Ishikawa (cell line): ENCODE measurements at regions not wholly inside any gene's neighbourhood (a gene's known extent, or its start where the extent isn't known, plus 50 kb on each side); places are given as distances from the start of the nearest gene placed in this dataset.

ENCODE experiments used
- CEBPB ChIP-seq: IDR thresholded peaks from 2 replicates; pipeline ENCODE4 v1.6.1; 2012
- EGR1 ChIP-seq: IDR thresholded peaks from 2 replicates; pipeline ENCODE4 v1.6.1; 2012
- EP300 ChIP-seq: IDR thresholded peaks from 2 replicates; pipeline ENCODE4 v1.6.1; 2012; ENCODE audit warnings: borderline replicate concordance
- FOXM1 ChIP-seq: IDR thresholded peaks from 2 replicates; pipeline ENCODE4 v1.6.1; 2012; ENCODE audit warnings: low read depth, borderline replicate concordance
- RAD21 ChIP-seq: IDR thresholded peaks from 2 replicates; pipeline ENCODE4 v1.6.1; 2012; ENCODE audit warnings: low read depth
- TAF1 ChIP-seq: IDR thresholded peaks from 2 replicates; pipeline ENCODE4 v1.6.1; 2012; ENCODE audit warnings: low read depth, mild to moderate bottlenecking
- TCF12 ChIP-seq: IDR thresholded peaks from 2 replicates; pipeline ENCODE4 v1.6.1; 2012; ENCODE audit warnings: low read depth
- TEAD4 ChIP-seq: IDR thresholded peaks from 2 replicates; pipeline ENCODE4 v1.6.1; 2012
- YY1 ChIP-seq: IDR thresholded peaks from 2 replicates; pipeline ENCODE4 v1.6.1; 2012; ENCODE audit warnings: low read depth
- ZBTB7A ChIP-seq: IDR thresholded peaks from 2 replicates; pipeline ENCODE4 v1.6.1; 2012; ENCODE audit warnings: low read depth
- TF ChIP-seq, protein P1 (sequence below): IDR thresholded peaks from 2 replicates; pipeline ENCODE4 v1.6.1; 2012
- TF ChIP-seq, protein P2 (sequence below): IDR thresholded peaks from 2 replicates; pipeline ENCODE4 v1.6.1; 2012; ENCODE audit warnings: low read depth, mild to moderate bottlenecking
- TF ChIP-seq, protein P3 (sequence below): IDR thresholded peaks from 2 replicates; pipeline ENCODE4 v1.6.1; 2012

DNA sequence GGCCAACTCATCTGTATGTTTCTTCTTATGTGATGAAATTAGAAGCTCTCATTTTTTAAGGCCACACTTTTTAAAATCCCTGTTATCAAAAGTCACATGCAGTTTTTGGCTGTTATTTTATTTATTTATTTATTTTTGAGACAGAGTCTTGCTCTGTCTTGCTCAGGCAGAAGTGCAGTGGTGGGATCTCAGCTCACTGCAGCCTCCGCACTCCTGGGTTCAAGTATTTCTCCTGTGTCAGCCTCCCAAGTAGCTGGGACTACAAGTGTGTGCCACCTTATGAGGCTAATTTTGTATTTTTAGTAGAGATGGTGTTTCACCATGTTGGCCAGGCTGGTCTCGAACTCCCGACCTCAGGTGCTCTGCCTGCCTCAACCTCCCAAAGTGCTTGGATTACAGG, 1434.5 kb downstream of the LRFN5 start:
- TF ChIP-seq YY1 (no peak), RAD21 (no peak), EP300 (no peak), TEAD4 (no peak), CEBPB (no peak), EGR1 (no peak), ZBTB7A (no peak), TCF12 (no peak), TAF1 (no peak), FOXM1 (no peak)
- TF ChIP-seq, protein P1, sequence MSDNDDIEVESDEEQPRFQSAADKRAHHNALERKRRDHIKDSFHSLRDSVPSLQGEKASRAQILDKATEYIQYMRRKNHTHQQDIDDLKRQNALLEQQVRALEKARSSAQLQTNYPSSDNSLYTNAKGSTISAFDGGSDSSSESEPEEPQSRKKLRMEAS, result no peak
- TF ChIP-seq, protein P2, sequence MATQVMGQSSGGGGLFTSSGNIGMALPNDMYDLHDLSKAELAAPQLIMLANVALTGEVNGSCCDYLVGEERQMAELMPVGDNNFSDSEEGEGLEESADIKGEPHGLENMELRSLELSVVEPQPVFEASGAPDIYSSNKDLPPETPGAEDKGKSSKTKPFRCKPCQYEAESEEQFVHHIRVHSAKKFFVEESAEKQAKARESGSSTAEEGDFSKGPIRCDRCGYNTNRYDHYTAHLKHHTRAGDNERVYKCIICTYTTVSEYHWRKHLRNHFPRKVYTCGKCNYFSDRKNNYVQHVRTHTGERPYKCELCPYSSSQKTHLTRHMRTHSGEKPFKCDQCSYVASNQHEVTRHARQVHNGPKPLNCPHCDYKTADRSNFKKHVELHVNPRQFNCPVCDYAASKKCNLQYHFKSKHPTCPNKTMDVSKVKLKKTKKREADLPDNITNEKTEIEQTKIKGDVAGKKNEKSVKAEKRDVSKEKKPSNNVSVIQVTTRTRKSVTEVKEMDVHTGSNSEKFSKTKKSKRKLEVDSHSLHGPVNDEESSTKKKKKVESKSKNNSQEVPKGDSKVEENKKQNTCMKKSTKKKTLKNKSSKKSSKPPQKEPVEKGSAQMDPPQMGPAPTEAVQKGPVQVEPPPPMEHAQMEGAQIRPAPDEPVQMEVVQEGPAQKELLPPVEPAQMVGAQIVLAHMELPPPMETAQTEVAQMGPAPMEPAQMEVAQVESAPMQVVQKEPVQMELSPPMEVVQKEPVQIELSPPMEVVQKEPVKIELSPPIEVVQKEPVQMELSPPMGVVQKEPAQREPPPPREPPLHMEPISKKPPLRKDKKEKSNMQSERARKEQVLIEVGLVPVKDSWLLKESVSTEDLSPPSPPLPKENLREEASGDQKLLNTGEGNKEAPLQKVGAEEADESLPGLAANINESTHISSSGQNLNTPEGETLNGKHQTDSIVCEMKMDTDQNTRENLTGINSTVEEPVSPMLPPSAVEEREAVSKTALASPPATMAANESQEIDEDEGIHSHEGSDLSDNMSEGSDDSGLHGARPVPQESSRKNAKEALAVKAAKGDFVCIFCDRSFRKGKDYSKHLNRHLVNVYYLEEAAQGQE, result no peak
- TF ChIP-seq, protein P3, sequence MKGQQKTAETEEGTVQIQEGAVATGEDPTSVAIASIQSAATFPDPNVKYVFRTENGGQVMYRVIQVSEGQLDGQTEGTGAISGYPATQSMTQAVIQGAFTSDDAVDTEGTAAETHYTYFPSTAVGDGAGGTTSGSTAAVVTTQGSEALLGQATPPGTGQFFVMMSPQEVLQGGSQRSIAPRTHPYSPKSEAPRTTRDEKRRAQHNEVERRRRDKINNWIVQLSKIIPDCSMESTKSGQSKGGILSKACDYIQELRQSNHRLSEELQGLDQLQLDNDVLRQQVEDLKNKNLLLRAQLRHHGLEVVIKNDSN, result no peak
